Esophagus squamous epithelium (tissue), 4 donors: ENCODE measurements at regions not wholly inside any gene's neighbourhood (a gene's known extent, or its start where the extent isn't known, plus 50 kb on each side); places are given as distances from the start of the nearest gene placed in this dataset.

ENCODE experiments used
- POLR2A ChIP-seq, 4 donors: fragments of 450-650 bp; IDR thresholded peaks; one replicate each; pipeline ENCODE4 v1.6.1; 2017; ENCODE audit warnings: antibody characterized with exemption in 4 of 4, mild to moderate bottlenecking in 4 of 4, moderate library complexity in 3 of 4
- TF ChIP-seq, protein P1 (sequence below), 6 experiments: fragments of 450-650 bp in 4 of 6; fragments of 200-600 bp in 2 of 6; sonication (generic) in 2 of 6; IDR thresholded peaks; one replicate each; pipeline ENCODE4 v1.5.1; 2016 to 2019; ENCODE audit warnings: antibody characterized with exemption in 6 of 6, mild to moderate bottlenecking in 4 of 6, moderate library complexity in 4 of 6

DNA sequence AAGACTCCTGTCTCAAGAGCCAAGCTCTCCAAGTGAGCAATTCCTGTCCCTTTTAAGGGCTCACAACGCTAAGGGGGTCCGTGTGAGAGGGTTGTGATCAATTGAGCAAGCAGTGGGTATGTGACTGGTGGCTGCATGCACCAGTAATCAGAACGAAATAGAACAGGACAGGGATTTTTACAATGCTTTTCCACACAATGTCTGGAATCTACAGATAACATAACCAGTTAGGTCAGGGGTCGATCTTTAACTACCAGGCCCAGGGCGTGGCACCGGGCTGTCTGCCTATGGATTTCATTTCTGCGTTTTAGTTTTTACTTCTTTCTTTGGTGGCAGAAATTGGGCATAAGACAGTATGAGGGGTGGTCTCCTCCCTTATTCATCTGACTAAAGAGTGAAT, 54.9 kb upstream of the SP4 start:
- TF ChIP-seq, protein P1, sequence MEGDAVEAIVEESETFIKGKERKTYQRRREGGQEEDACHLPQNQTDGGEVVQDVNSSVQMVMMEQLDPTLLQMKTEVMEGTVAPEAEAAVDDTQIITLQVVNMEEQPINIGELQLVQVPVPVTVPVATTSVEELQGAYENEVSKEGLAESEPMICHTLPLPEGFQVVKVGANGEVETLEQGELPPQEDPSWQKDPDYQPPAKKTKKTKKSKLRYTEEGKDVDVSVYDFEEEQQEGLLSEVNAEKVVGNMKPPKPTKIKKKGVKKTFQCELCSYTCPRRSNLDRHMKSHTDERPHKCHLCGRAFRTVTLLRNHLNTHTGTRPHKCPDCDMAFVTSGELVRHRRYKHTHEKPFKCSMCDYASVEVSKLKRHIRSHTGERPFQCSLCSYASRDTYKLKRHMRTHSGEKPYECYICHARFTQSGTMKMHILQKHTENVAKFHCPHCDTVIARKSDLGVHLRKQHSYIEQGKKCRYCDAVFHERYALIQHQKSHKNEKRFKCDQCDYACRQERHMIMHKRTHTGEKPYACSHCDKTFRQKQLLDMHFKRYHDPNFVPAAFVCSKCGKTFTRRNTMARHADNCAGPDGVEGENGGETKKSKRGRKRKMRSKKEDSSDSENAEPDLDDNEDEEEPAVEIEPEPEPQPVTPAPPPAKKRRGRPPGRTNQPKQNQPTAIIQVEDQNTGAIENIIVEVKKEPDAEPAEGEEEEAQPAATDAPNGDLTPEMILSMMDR (IDR thresholded peaks at IDR 0.05): no peak
- TF ChIP-seq POLR2A (IDR thresholded peaks at IDR 0.05): no peak
